ENCODE measurements at regions not wholly inside any gene's neighbourhood (a gene's known extent, or its start where the extent isn't known, plus 50 kb on each side); places are given as distances from the start of the nearest gene placed in this dataset.

GRCh38 chr14:51189600-51190376 lies 50.3 kb upstream of the TMX1 start:
- ATAC-seq, result no peak
- Histone ChIP-seq H2AFZ (ENCODE audit: low read depth, low read length, poor library complexity, severe bottlenecking) (no peak overlapping the region), H3K9me2 (ENCODE audit: insufficient read depth) (no peaks in the 10 kb centered on the region), H3K36me3 (ENCODE audit: control insufficient read depth in 1 of 2, insufficient read depth in 2 of 2, low read length in 2 of 2) (no peaks in the 10 kb centered on the region), H3K9ac (ENCODE audit: low read length) (no peak overlapping the region), H3K9me3 (ENCODE audit: control insufficient read depth in 1 of 2, insufficient read depth in 1 of 2, low read depth in 1 of 2, low read length in 2 of 2) (no peaks in the 10 kb centered on the region), H3K27ac (ENCODE audit: low read depth, low read length) (no peak overlapping the region), H3K27me3 (ENCODE audit: insufficient read depth, low read length) (no peaks in the 10 kb centered on the region), H3K79me2 (ENCODE audit: insufficient read depth, low read length) (no peaks in the 10 kb centered on the region), H3K4me1 (ENCODE audit: control insufficient read depth in 1 of 2, insufficient read depth in 2 of 2, low read length in 2 of 2) (no peaks in the 10 kb centered on the region), H3K4me2 (ENCODE audit: low read length) (no peak overlapping the region), H3K4me3 (replicated peaks in 1 of 2; ENCODE audit: low read depth in 1 of 2, low read length in 2 of 2) (no peak overlapping the region), H4K20me1 (ENCODE audit: insufficient read depth) (no peaks in the 10 kb centered on the region)
- no peak for TF ChIP-seq CBX3 (IDR thresholded peaks at IDR 0.05; ENCODE audit: low read depth)
- no peak for TF ChIP-seq REST (IDR thresholded peaks at IDR 0.05; ENCODE audit: low read depth)
- POLR2A ChIA-PET, result no interaction called here
- CTCF ChIA-PET, result no interaction called here
- no TSS peak for BruUV-seq (replicated peaks)
- RAD21 ChIA-PET (ENCODE audit: low non-redundant PET in 1 of 2, low total read pairs in 2 of 2, uncharacterized antibody in 2 of 2, unreplicated experiment in 2 of 2), result no interaction called here
- intact Hi-C loops (cut with micrococcal nuclease), result no loop called here
- DNase-seq (ENCODE audit: low read depth, low spot score), result no peak

Measured in HCT116 (cell line).